AG04450 (cell line): ENCODE measurements at regions not wholly inside any gene's neighbourhood (a gene's known extent, or its start where the extent isn't known, plus 50 kb on each side); places are given as distances from the start of the nearest gene placed in this dataset.

Source experiments
- CTCF ChIA-PET: fragments of 300-600, 350-600 bp; formaldehyde crosslinking; extraction: SDS; loops from one replicate; lab custom pipeline; 2022; ENCODE audit warnings: antibody characterized with exemption, inconsistent platforms; lab: Charles Lee
- POLR2A ChIA-PET: fragments of 350-600 bp; formaldehyde crosslinking; extraction: SDS; loops from one replicate; lab custom pipeline; 2021; ENCODE audit warnings: antibody characterized with exemption, inconsistent platforms; lab: Yijun Ruan, JAX
- DNase-seq: peaks from one replicate; pipeline ENCODE4 v3.0.0-alpha.2; 2011; ENCODE audit warnings: low read depth, low spot score
- H3K27ac ChIP-seq: one replicate; pipeline ENCODE4 v1.5.1; 2012; ENCODE audit warnings: low read depth, low read length, control low read depth
- H3K27me3 ChIP-seq: one replicate; pipeline ENCODE4 v1.6.0; 2012; ENCODE audit warnings: low read length; ENCODE audit not compliant: control insufficient read depth, insufficient read depth
- H3K4me3 ChIP-seq: 2 replicates; pipeline ENCODE4 v1.5.1; 2011; ENCODE audit warnings: mild to moderate bottlenecking, low read depth, low read length, control low read depth
- H3K9me3 ChIP-seq: 2 replicates; pipeline ENCODE4 v1.5.1; 2012; ENCODE audit warnings: low read length; ENCODE audit not compliant: control insufficient read depth, insufficient read depth
- CTCF ChIP-seq: IDR thresholded peaks from 2 replicates; pipeline ENCODE4 v1.5.1; 2011; ENCODE audit warnings: low read depth, low read length, control low read depth, inconsistent platforms

GRCh38 chr2:196288006-196288538, 116.7 kb upstream of the STK17B start:
- H3K9me3 ChIP-seq, result no peaks in the 10 kb centered on the region
- no peak overlapping the region for H3K27ac ChIP-seq
- no peak for TF ChIP-seq CTCF
- no peak for DNase-seq
- CTCF ChIA-PET, result no interaction called here
- H3K4me3 ChIP-seq, result no peak overlapping the region
- H3K27me3 ChIP-seq, result no peaks in the 10 kb centered on the region
- POLR2A ChIA-PET, result no interaction called here

GRCh38 chr2:196289000-196289399, 117.6 kb upstream of the STK17B start:
- Histone ChIP-seq H3K27me3 (no peaks in the 10 kb centered on the region), H3K27ac (no peak overlapping the region), H3K9me3 (no peaks in the 10 kb centered on the region), H3K4me3 (no peak overlapping the region)
- DNase-seq, result no peak
- no peak for TF ChIP-seq CTCF
- ChIA-PET CTCF (interaction anchor here (0.6 to 1.9 kb wide), 4 partner anchors 9 to 255 kb away, joined by 3 to 8 read pairs (median 6); no protein-coding TSS in a partner anchor), POLR2A (no interaction called here)

GRCh38 chr2:196290136-196290535, 118.8 kb upstream of the STK17B start:
- DNase-seq, result no peak
- H3K27me3 ChIP-seq, result no peaks in the 10 kb centered on the region
- H3K4me3 ChIP-seq, result no peak overlapping the region
- H3K9me3 ChIP-seq, result no peaks in the 10 kb centered on the region
- ChIA-PET POLR2A (no interaction called here), CTCF (interaction anchor here (1.2 to 1.9 kb wide), 5 partner anchors 8 to 222 kb away, joined by 4 to 8 read pairs (median 6); partner anchors contain the start of gene DNAH7)
- no peak overlapping the region for H3K27ac ChIP-seq
- no peak for TF ChIP-seq CTCF

- H3K9me3 ChIP-seq, result no peaks in the 10 kb centered on the region
- H3K4me3 ChIP-seq, result no peak overlapping the region
- TF ChIP-seq CTCF, result no peak
- H3K27ac ChIP-seq, result no peak overlapping the region
- no peak for DNase-seq
- ChIA-PET POLR2A (no interaction called here), CTCF (interaction anchor here (0.5 to 1.9 kb wide), 7 partner anchors 7 to 222 kb away, joined by 3 to 8 read pairs (median 6); partner anchors contain the start of gene DNAH7)
- H3K27me3 ChIP-seq, result no peaks in the 10 kb centered on the region
These were observed 119.2 kb upstream of the STK17B start for GRCh38 chr2:196290569-196290968.

- no peak for DNase-seq
- Histone ChIP-seq H3K27me3 (no peaks in the 10 kb centered on the region), H3K9me3 (no peaks in the 10 kb centered on the region), H3K27ac (no peak overlapping the region), H3K4me3 (no peak overlapping the region)
- no peak for TF ChIP-seq CTCF
- CTCF ChIA-PET, result interaction anchor here (0.5 to 5.5 kb wide), 5 partner anchors 33 to 467 kb away, joined by 3 to 36 read pairs (median 5); no protein-coding TSS in a partner anchor
- POLR2A ChIA-PET, result no interaction called here
These were observed 120.0 kb upstream of the STK17B start for GRCh38 chr2:196291426-196291825.
